SJSA1 (cell line): ENCODE measurements at regions not wholly inside any gene's neighbourhood (a gene's known extent, or its start where the extent isn't known, plus 50 kb on each side); places are given as distances from the start of the nearest gene placed in this dataset.

Source experiments
- DNase-seq, 2 experiments: peaks; one replicate each; pipeline ENCODE4 v3.0.0-alpha.2; 2015 to 2020; ENCODE audit warnings: low spot score in 2 of 2, low read depth in 1 of 2
- H3K27ac ChIP-seq: fragments of 250-450 bp; sonication (Bioruptor Pico); 2 replicates; pipeline ENCODE4 v1.5.1; 2020; ENCODE audit warnings: mild to moderate bottlenecking, moderate library complexity
- H3K27me3 ChIP-seq: fragments of 250-450 bp; sonication (Bioruptor Pico); replicated peaks from 2 replicates; pipeline ENCODE4 v1.5.1; 2020; ENCODE audit warnings: mild to moderate bottlenecking, moderate library complexity
- H3K36me3 ChIP-seq: fragments of 250-450 bp; sonication (Bioruptor Pico); 2 replicates; pipeline ENCODE4 v1.5.1; 2020; ENCODE audit warnings: mild to moderate bottlenecking
- H3K4me1 ChIP-seq: fragments of 250-450 bp; sonication (Bioruptor Pico); replicated peaks from 2 replicates; pipeline ENCODE4 v1.6.1; 2021; ENCODE audit warnings: mild to moderate bottlenecking
- H3K4me3 ChIP-seq: fragments of 250-450 bp; sonication (Bioruptor Pico); 2 replicates; pipeline ENCODE4 v1.5.1; 2020; ENCODE audit warnings: mild to moderate bottlenecking
- H3K9me3 ChIP-seq: fragments of 250-450 bp; sonication (Bioruptor Pico); replicated peaks from 2 replicates; pipeline ENCODE4 v1.5.1; 2020; ENCODE audit warnings: mild to moderate bottlenecking

GRCh38 chr12:114194066-114194465, 211.9 kb downstream of the TBX5 start:
- DNase-seq = no peak
- H3K4me3 ChIP-seq = no peak overlapping the region
- no peaks in the 10 kb centered on the region for H3K4me1 ChIP-seq
- no peak overlapping the region for H3K27ac ChIP-seq
- no peaks in the 10 kb centered on the region for H3K36me3 ChIP-seq
- H3K9me3 ChIP-seq = no peaks in the 10 kb centered on the region
- H3K27me3 ChIP-seq = peaks cover 10% of the 10 kb centered on the region

- Histone ChIP-seq H3K36me3 (no peaks in the 10 kb centered on the region), H3K4me1 (no peaks in the 10 kb centered on the region), H3K4me3 (no peak overlapping the region), H3K27ac (no peak overlapping the region), H3K27me3 (peaks cover 10% of the 10 kb centered on the region), H3K9me3 (no peaks in the 10 kb centered on the region)
- DNase-seq = no peak
These were observed 212.5 kb downstream of the TBX5 start for GRCh38 chr12:114193474-114193873.

- H3K4me1 ChIP-seq = no peaks in the 10 kb centered on the region
- no peaks in the 10 kb centered on the region for H3K36me3 ChIP-seq
- H3K27ac ChIP-seq = no peak overlapping the region
- H3K9me3 ChIP-seq = no peaks in the 10 kb centered on the region
- H3K27me3 ChIP-seq = peaks cover 10% of the 10 kb centered on the region
- H3K4me3 ChIP-seq = no peak overlapping the region
- DNase-seq = no peak
These were observed 213.4 kb downstream of the TBX5 start for GRCh38 chr12:114192549-114192948.

GRCh38 chr12:114192013-114192412, 213.9 kb downstream of the TBX5 start:
- Histone ChIP-seq H3K27ac (no peak overlapping the region), H3K4me3 (no peak overlapping the region), H3K36me3 (no peaks in the 10 kb centered on the region), H3K9me3 (no peaks in the 10 kb centered on the region), H3K4me1 (no peaks in the 10 kb centered on the region), H3K27me3 (peaks cover 10% of the 10 kb centered on the region)
- no peak for DNase-seq

GRCh38 chr12:114191581-114191980, 214.4 kb downstream of the TBX5 start:
- Histone ChIP-seq H3K4me1 (no peaks in the 10 kb centered on the region), H3K27me3 (peaks cover 10% of the 10 kb centered on the region), H3K27ac (no peak overlapping the region), H3K36me3 (no peaks in the 10 kb centered on the region), H3K9me3 (no peaks in the 10 kb centered on the region), H3K4me3 (no peak overlapping the region)
- DNase-seq = no peak

GRCh38 chr12:114190971-114191370, 215.0 kb downstream of the TBX5 start:
- Histone ChIP-seq H3K4me1 (no peaks in the 10 kb centered on the region), H3K27ac (no peak overlapping the region), H3K36me3 (no peaks in the 10 kb centered on the region), H3K4me3 (no peak overlapping the region), H3K9me3 (no peaks in the 10 kb centered on the region), H3K27me3 (peaks cover 10% of the 10 kb centered on the region)
- DNase-seq = no peak

GRCh38 chr12:114189266-114189665, 216.7 kb downstream of the TBX5 start:
- Histone ChIP-seq H3K4me3 (no peak overlapping the region), H3K9me3 (no peaks in the 10 kb centered on the region), H3K27me3 (peaks cover 15% of the 10 kb centered on the region), H3K36me3 (no peaks in the 10 kb centered on the region), H3K4me1 (no peaks in the 10 kb centered on the region), H3K27ac (no peak overlapping the region)
- no peak for DNase-seq

- peaks cover 12% of the 10 kb centered on the region for H3K27me3 ChIP-seq
- no peak for DNase-seq
- H3K4me1 ChIP-seq = no peaks in the 10 kb centered on the region
- no peaks in the 10 kb centered on the region for H3K9me3 ChIP-seq
- no peak overlapping the region for H3K27ac ChIP-seq
- H3K4me3 ChIP-seq = no peak overlapping the region
- no peaks in the 10 kb centered on the region for H3K36me3 ChIP-seq
These were observed 219.5 kb downstream of the TBX5 start for GRCh38 chr12:114186241-114187002.

GRCh38 chr12:114185036-114185435, 218.9 kb upstream of the RBM19 start:
- no peak for DNase-seq
- H3K27ac ChIP-seq = no peak overlapping the region

GRCh38 chr12:114174326-114174725, 208.2 kb upstream of the RBM19 start:
- Histone ChIP-seq H3K4me3 (no peak overlapping the region), H3K27me3 (no peaks in the 10 kb centered on the region), H3K4me1 (no peaks in the 10 kb centered on the region), H3K27ac (no peak overlapping the region), H3K9me3 (no peaks in the 10 kb centered on the region), H3K36me3 (no peaks in the 10 kb centered on the region)
- DNase-seq = no peak

More at GRCh38 chr12:114185036-114185435, 218.9 kb upstream of the RBM19 start:
- Histone ChIP-seq H3K4me3 (no peak overlapping the region), H3K36me3 (no peaks in the 10 kb centered on the region), H3K4me1 (no peaks in the 10 kb centered on the region), H3K27me3 (peaks cover 12% of the 10 kb centered on the region), H3K9me3 (no peaks in the 10 kb centered on the region)

- no peaks in the 10 kb centered on the region for H3K27me3 ChIP-seq
- H3K4me3 ChIP-seq = no peak overlapping the region
- H3K36me3 ChIP-seq = no peaks in the 10 kb centered on the region
- no peaks in the 10 kb centered on the region for H3K4me1 ChIP-seq
- H3K9me3 ChIP-seq = no peaks in the 10 kb centered on the region
- DNase-seq = no peak
- H3K27ac ChIP-seq = no peak overlapping the region
These were observed 206.0 kb upstream of the RBM19 start for GRCh38 chr12:114172135-114172534.

GRCh38 chr12:114168061-114168460, 201.9 kb upstream of the RBM19 start:
- no peak for DNase-seq
- H3K27ac ChIP-seq = no peak overlapping the region
- H3K9me3 ChIP-seq = no peaks in the 10 kb centered on the region
- no peaks in the 10 kb centered on the region for H3K36me3 ChIP-seq
- H3K4me3 ChIP-seq = no peak overlapping the region
- peaks cover 3% of the 10 kb centered on the region; the same call in 1 of the 2 replicates for H3K27me3 ChIP-seq
- H3K4me1 ChIP-seq = peaks cover 4% of the 10 kb centered on the region

- Histone ChIP-seq H3K4me3 (no peak overlapping the region), H3K27ac (no peak overlapping the region), H3K9me3 (no peaks in the 10 kb centered on the region), H3K36me3 (no peaks in the 10 kb centered on the region), H3K4me1 (peaks cover 4% of the 10 kb centered on the region), H3K27me3 (peaks cover 3% of the 10 kb centered on the region; the same call in 1 of the 2 replicates)
- DNase-seq = no peak
These were observed 201.3 kb upstream of the RBM19 start for GRCh38 chr12:114167431-114167830.

GRCh38 chr12:114166362-114166761, 200.2 kb upstream of the RBM19 start:
- no peaks in the 10 kb centered on the region for H3K36me3 ChIP-seq
- peaks cover 4% of the 10 kb centered on the region for H3K4me1 ChIP-seq
- peaks cover 3% of the 10 kb centered on the region; the same call in 1 of the 2 replicates for H3K27me3 ChIP-seq
- H3K27ac ChIP-seq = no peak overlapping the region
- H3K4me3 ChIP-seq = no peak overlapping the region
- H3K9me3 ChIP-seq = no peaks in the 10 kb centered on the region
- peak in 1 of 2 experiments; percentile 3 for DNase-seq

GRCh38 chr12:114165921-114166320, 199.8 kb upstream of the RBM19 start:
- Histone ChIP-seq H3K27me3 (peaks cover 3% of the 10 kb centered on the region; the same call in 1 of the 2 replicates), H3K4me1 (peaks cover 4% of the 10 kb centered on the region), H3K4me3 (no peak overlapping the region), H3K27ac (no peak overlapping the region), H3K9me3 (no peaks in the 10 kb centered on the region), H3K36me3 (no peaks in the 10 kb centered on the region)
- DNase-seq = no peak
